ENCODE measurements at regions not wholly inside any gene's neighbourhood (a gene's known extent, or its start where the extent isn't known, plus 50 kb on each side); places are given as distances from the start of the nearest gene placed in this dataset.
"Not testable (repeated sequence)": the region's sequence is repeated elsewhere in the genome, so short reads cannot be mapped to it uniquely, and the experiment has no call there.

GRCh38 chr21:18723171-18723570 is 319.6 kb upstream of the TMPRSS15 start:
- DNase-seq: no peak

GRCh38 chr21:18725653-18726052 is 322.1 kb upstream of the TMPRSS15 start:
- no peak for DNase-seq

DNA sequence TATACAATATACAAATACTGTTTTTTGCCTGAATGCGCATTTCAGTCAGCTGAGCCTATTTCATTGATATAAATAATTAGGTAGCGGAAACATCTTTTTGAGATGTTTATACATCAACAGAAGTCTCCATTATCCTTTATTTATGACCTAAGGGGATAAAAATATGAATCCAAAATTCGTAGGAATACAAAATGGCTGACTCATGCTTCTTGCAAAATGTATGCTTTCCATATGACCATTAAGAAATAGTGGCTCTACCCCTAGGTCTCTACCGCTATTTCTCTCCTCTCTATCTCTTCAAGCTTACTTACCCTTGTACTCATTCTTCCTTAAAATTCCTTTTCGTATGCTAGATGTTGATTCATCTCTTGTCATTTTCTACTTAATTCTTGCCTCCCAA is 338.4 kb upstream of the TMPRSS15 start:
- DNase-seq: no peak

GRCh38 chr21:18743531-18743930 is 339.9 kb upstream of the TMPRSS15 start:
- no peak for DNase-seq

GRCh38 chr21:18744840-18745239 is 341.3 kb upstream of the TMPRSS15 start:
- no peak for DNase-seq

GRCh38 chr21:18752894-18753293 is 349.3 kb upstream of the TMPRSS15 start:
- DNase-seq: not testable (repeated sequence)

- DNase-seq: not testable (repeated sequence)
Observed at GRCh38 chr21:18756272-18756671, 352.7 kb upstream of the TMPRSS15 start.

GRCh38 chr21:18759267-18759666 is 355.7 kb upstream of the TMPRSS15 start:
- DNase-seq: no peak

- no peak for DNase-seq
Observed at GRCh38 chr21:18759751-18760161, 356.2 kb upstream of the TMPRSS15 start.

DNA sequence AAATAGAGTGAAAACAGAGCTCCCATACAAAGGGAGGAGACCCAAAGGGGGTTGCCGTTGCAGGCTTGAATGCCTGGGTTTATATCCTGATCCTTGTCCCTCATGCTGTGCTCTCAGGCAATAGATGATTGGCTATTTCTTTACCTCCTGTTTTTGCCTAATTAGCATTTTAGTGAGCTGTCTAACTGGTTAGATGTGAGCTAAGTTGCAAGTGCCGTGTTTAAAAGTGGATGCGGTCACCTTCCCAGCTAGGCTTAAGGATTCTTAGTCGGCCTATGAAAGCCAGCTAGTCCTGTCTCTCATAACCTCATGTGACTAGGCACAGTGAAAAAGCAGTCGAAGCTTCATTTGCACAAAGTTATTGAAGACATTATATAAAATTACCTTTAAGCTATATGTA is 356.7 kb upstream of the TMPRSS15 start:
- DNase-seq: no peak

DNA sequence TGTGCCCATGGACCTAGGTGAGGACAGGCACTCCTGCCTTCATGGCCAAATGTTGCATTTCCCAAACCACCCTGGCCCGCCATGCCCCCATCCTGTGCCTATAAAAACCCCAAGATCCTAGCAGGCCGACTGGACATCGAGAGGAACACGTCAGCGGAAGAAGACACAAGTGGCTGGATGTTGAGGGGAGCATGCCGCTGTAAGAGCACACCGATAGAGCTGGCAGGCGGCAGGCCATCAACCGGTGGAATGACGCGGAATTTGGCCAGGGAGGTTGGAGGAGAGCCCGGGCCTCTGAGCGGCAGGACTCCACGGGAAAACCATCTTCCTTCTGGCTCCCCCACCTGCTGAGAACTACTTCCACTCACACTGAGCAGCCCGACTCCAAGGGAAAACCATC is 361.1 kb upstream of the TMPRSS15 start:
- no peak for DNase-seq

DNA sequence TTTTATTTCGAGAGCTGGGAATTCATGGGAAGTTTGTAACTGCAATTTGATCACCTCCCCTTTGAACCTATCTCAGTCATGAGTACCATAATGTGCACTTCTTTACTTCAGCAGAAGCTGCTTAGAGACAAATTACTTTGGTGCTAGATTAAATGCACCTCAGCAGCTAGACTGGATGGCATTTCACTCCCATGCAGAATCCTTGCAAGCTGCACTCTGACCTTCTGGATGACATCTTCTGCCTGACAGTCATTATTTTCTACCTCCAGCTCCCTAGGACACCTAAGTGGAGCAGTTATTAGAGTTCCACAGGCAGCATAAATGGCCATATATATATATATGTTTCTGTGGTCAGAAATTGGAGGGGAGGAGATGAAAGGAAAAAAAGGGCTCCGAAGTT is 366.0 kb upstream of the TMPRSS15 start:
- DNase-seq: no peak

DNA sequence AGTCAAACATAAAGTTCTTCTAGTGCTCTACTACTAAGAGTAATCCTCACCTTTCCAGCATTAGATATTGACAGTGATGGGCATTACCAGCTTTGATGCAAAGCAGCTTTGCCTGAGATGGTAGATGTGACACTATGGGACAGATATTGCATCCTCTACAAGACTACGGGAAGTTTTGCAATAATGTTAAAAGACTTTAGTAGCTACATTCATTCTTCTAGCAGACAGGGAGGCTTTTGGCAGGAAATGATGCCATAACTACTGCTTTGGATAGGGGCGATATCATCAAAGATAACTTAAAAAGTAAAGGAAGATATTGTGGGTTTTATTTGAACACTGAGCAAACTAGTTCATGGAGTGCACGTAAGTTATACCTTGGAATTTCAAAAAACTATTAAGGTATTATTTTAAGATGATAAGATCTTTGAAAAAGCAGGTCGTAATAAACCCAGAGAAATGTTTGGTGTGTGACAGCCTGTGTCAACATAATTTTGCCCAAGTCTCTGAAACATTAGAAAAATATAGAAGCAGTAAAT is 368.3 kb upstream of the TMPRSS15 start:
- no peak for DNase-seq

GRCh38 chr21:18772404-18772803 is 368.8 kb upstream of the TMPRSS15 start:
- no peak for DNase-seq

DNA sequence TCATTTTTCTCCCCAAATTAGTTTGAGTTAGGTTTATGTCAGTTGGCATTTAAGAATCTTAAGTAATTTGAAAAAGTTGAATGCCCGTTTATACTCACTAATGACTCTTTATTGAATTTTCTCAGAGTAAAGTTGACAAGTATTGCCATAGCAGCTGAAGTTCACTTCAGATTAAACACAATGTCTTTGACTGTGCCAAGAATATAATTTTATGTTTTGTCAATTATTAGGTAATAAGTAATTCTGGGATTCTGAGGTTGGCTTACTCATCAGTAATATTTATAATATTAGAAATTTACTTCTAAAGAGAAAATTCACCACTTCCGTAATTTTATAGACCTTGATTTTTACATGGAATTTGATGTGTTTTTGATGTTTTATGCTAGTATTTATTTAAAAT is 369.3 kb upstream of the TMPRSS15 start:
- DNase-seq: no peak

DNA sequence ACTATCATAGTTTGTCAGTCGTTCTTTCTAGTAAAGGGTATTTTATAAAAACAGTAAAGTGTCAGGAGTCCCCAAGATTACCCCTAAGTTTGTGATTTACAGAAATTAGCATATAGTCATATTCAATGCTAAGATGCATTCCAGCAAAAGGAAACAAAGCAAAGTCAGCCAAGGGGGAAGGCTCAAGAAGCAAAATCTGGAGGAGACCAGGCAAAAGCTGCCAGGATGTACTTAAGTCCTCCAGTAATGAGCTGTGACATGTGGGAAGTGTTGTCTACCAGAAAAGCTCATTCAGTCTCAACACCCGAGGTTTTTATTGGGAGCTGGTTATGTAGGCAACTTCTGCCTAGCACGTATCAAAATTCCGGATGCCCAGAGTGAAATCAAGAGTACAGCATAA is 373.4 kb upstream of the TMPRSS15 start:
- no peak for DNase-seq

GRCh38 chr21:18782721-18783120 is 379.1 kb upstream of the TMPRSS15 start:
- DNase-seq: no peak

DNA sequence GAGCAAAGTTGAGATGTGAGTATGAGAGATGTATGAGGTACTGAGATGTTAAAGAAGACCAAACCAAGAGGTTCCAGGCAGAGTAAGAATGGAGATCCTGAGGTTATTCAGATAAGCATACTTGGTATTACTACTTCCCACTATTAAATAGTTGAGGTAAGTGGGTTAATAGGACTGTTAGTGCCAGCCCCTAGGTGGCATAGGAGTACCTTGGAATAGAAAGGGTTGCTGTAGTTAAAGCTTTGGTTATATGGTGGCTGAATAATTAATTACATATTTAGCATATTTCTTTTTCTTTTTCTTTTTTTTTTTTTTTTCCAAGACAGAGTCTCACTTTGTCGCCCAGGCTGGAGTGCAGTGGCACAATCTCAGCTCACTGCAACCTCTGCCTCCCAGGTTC is 397.9 kb upstream of the TMPRSS15 start:
- DNase-seq: peak in 1 of 2 experiments; percentile 0

DNA sequence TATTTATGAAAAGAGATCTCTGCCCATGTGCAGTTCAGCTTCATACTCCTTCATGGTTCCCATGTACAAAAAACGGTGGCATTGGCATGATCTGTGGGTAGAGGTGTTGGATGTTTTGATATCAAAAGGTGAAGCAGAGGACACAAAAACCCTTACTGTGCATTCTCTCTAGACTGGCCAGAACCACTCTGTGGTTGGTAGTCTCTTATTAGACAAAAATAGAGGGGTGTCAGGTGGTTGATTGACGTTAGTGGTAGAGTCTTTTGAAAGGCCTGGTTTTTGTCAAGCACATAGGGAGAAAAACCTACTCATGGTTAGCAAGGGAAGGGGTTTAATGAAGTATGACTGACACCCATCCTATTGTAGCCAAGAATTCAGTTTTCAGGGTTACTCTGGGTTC is 400.0 kb upstream of the TMPRSS15 start:
- DNase-seq: no peak

DNA sequence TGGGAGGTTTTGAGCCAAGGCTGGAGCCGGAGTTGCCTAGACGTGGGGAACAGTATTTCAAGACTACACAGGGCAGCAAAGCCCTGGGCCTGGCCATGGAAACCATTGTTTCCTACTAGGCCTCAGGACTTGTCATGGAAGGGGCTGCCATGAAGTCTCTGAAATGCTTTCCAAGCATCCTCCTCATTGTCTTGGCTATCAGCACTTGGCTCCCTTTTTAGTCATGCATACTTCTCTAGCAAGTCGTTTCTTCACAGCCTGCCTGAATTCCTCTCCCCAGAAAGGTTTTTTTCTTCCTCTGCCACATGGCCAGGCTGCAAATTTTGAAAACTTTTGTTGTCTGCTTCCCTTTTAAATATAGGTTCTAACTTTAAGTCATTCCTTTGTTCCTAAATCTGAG is 406.6 kb upstream of the TMPRSS15 start:
- no peak for DNase-seq

- DNase-seq: no peak
Observed at GRCh38 chr21:18812308-18812707, 408.7 kb upstream of the TMPRSS15 start.

DNA sequence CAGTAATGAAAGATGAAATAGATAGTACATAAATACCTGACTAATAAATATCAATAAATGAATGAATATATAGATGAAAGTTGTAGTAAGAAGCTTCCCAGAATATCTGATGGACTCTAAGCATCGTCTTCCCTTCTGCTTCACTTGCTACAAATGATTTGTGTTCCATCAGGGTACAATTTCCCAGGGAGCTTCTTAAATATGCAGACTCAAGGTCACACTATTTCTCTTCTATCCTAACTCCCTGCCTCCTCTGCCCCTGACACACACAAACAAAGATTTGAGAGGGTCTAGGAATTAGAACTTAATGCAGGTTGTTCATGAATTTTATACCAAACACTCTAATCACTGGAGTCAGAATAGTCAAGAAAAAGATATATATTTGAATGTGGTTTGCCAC is 415.9 kb upstream of the TMPRSS15 start:
- DNase-seq: no peak

GRCh38 chr21:18826562-18826961 is 423.0 kb upstream of the TMPRSS15 start:
- no peak for DNase-seq

GRCh38 chr21:18831942-18832676 is 428.5 kb upstream of the TMPRSS15 start:
- DNase-seq: no peak

DNA sequence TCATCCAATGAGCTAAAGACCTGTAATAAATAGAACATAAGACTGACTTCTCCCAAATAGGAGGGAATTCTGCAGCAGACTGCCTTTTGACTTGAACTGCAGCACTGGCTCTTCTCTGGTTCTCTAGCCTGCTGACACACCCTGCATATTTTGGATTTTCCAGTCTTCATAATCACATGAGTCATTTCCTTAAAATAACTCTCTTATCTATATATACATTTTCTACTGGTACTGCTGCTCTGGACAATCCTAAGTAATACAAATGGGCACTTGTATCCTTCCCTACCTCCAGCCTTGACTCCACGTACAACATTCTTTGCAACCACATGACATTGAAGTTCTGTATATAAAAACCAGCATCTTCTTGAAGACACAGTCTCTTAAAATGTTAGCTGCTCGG is 429.4 kb upstream of the TMPRSS15 start:
- DNase-seq: no peak
